ENCODE measurements at regions not wholly inside any gene's neighbourhood (a gene's known extent, or its start where the extent isn't known, plus 50 kb on each side); places are given as distances from the start of the nearest gene placed in this dataset.

DNA sequence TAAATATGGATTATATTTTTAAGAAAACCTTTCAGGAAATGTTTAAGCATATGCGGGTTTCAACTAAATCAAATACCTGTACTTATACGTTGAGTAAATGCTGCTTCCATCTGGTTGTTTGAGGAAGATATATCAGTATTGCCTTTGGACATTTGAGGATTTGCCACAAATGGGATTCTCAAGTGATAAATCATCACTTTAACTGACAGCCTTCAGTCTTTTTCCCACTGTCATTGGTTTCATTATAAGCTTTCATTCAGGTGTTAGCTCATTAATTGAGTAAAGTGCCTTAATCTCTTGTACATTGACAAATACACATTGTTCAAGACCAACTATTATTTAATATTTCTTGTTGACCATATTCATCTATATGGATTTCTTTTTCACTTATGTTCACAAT, 217.2 kb downstream of the EDEM1 start:
- Histone ChIP-seq H3K27ac (ENCODE audit: low read depth, low read length) (no peak overlapping the region), H3K27me3 (ENCODE audit: control insufficient read depth, insufficient read depth, low read length) (no peaks in the 10 kb centered on the region), H3K4me1 (ENCODE audit: control insufficient read depth, insufficient read depth, low read length) (no peaks in the 10 kb centered on the region), H3K4me3 (ENCODE audit: low read depth, low read length) (no peak overlapping the region), H3K36me3 (ENCODE audit: control insufficient read depth, insufficient read depth, low read length) (no peaks in the 10 kb centered on the region), H3K9me3 (ENCODE audit: control insufficient read depth, insufficient read depth, low read length) (no peaks in the 10 kb centered on the region)
- DNase-seq (ENCODE audit: low read depth in 4 of 6, low spot score in 6 of 6): no peak
- no CpG with 5 or more reads among the region's 2 CpGs for WGBS (ENCODE audit: insufficient coverage)

DNA sequence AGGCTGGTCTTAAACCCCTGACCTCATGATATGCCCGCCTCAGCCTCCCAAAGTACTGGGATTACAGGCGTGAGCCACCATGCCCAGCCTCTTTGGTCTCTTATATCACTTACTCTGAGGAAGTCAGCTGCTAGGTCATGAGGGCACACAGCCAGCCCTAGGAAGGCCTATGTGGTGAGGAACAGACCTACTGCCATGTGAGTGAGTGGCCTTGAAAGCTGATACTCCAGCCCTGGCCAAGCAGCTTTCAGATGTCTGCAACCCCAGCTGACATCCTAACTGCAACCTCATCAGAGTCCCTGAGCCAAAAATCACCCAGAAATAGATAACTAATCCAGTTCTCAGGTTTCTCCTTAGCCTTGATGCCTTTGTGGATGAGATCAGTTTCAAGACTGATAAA, 224.3 kb downstream of the EDEM1 start:
- no peaks in the 10 kb centered on the region for H3K4me1 ChIP-seq (ENCODE audit: control insufficient read depth, insufficient read depth, low read length)
- no peaks in the 10 kb centered on the region for H3K27me3 ChIP-seq (ENCODE audit: control insufficient read depth, insufficient read depth, low read length)
- no peak overlapping the region for H3K4me3 ChIP-seq (ENCODE audit: low read depth, low read length)
- 100% methylated on average over 1 of the region's 2 CpGs for WGBS (ENCODE audit: insufficient coverage)
- no peaks in the 10 kb centered on the region for H3K9me3 ChIP-seq (ENCODE audit: control insufficient read depth, insufficient read depth, low read length)
- H3K36me3 ChIP-seq (ENCODE audit: control insufficient read depth, insufficient read depth, low read length): no peaks in the 10 kb centered on the region
- H3K27ac ChIP-seq (ENCODE audit: low read depth, low read length): no peak overlapping the region
- no peak for DNase-seq (ENCODE audit: low read depth in 4 of 6, low spot score in 6 of 6)

DNA sequence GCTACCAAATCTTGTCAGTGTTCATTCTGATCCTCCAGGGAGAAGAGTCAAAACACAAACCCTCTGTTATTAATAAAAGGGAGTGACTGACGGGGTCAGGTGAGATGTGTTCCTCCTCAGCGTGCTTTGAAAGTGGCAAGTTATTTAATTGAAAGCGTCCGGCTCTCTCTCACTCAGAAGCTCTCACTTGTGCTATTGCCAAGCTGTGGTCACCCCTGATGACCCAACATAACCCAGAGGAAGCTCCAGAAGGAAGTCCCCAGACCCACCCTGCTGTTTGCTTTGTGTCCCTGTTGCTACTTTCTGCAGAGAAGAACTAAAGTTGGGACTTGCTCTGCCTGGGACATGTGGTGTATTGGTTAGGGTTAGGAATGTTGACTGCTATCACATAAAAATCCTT, 235.6 kb downstream of the EDEM1 start:
- H3K9me3 ChIP-seq (ENCODE audit: control insufficient read depth, insufficient read depth, low read length): no peaks in the 10 kb centered on the region
- no peak overlapping the region for H3K4me3 ChIP-seq (ENCODE audit: low read depth, low read length)
- no peak overlapping the region for H3K27ac ChIP-seq (ENCODE audit: low read depth, low read length)
- no peaks in the 10 kb centered on the region for H3K27me3 ChIP-seq (ENCODE audit: control insufficient read depth, insufficient read depth, low read length)
- H3K4me1 ChIP-seq (ENCODE audit: control insufficient read depth, insufficient read depth, low read length): peaks cover 16% of the 10 kb centered on the region
- no peaks in the 10 kb centered on the region for H3K36me3 ChIP-seq (ENCODE audit: control insufficient read depth, insufficient read depth, low read length)
- WGBS (ENCODE audit: insufficient coverage): 70% methylated on average over 2 of the region's 4 CpGs
- DNase-seq (ENCODE audit: low read depth in 4 of 6, low spot score in 6 of 6): no peak

DNA sequence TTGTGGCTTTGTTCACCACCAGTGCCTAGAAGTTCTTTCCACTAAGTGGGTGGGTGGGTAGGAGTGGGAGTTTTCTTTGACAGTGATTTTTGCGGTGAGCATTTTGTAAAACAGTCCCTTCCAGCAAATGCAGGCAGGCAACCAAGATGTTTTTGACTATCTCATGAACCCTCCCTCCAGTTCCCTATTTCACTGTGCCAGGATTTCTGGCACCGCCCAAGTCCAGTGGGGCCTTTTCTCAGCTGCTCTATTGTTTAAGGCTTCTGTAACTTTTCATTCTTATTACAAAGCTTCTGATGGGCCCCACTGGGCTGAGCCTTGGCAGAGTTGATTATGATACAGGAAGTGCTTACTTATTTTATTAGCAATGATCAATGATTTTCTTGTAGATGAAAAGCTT, 236.0 kb downstream of the EDEM1 start:
- 40% methylated on average over 1 of the region's 2 CpGs for WGBS (ENCODE audit: insufficient coverage)
- Histone ChIP-seq H3K36me3 (ENCODE audit: control insufficient read depth, insufficient read depth, low read length) (no peaks in the 10 kb centered on the region), H3K9me3 (ENCODE audit: control insufficient read depth, insufficient read depth, low read length) (no peaks in the 10 kb centered on the region), H3K4me1 (ENCODE audit: control insufficient read depth, insufficient read depth, low read length) (peaks cover 16% of the 10 kb centered on the region), H3K27ac (ENCODE audit: low read depth, low read length) (no peak overlapping the region), H3K27me3 (ENCODE audit: control insufficient read depth, insufficient read depth, low read length) (no peaks in the 10 kb centered on the region), H3K4me3 (ENCODE audit: low read depth, low read length) (no peak overlapping the region)
- peak in 1 of 6 donors; percentile 46 for DNase-seq (ENCODE audit: low read depth in 4 of 6, low spot score in 6 of 6)

DNA sequence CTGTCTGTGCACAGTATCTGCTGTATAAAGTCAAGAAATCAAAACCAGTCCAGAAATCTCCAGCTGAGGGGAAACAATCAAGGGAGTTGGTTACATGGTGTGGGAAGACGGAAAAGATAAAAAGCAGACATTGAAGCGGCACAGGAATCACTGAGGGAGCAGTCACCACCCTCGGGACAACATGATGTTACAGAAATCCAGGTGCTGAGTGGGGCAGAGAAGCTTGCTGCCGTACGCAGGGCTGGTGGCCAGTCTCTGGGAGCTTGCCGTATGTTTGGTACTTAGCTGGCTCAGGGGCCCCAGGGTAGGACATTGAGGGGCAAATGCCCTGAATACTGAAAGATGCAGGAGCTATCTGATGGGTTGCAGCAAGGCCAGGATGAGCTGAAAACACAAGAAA, 237.9 kb downstream of the EDEM1 start:
- Histone ChIP-seq H3K27me3 (ENCODE audit: control insufficient read depth, insufficient read depth, low read length) (no peaks in the 10 kb centered on the region), H3K27ac (ENCODE audit: low read depth, low read length) (no peak overlapping the region), H3K9me3 (ENCODE audit: control insufficient read depth, insufficient read depth, low read length) (no peaks in the 10 kb centered on the region), H3K36me3 (ENCODE audit: control insufficient read depth, insufficient read depth, low read length) (no peaks in the 10 kb centered on the region), H3K4me1 (ENCODE audit: control insufficient read depth, insufficient read depth, low read length) (peaks cover 16% of the 10 kb centered on the region), H3K4me3 (ENCODE audit: low read depth, low read length) (no peak overlapping the region)
- 77% methylated on average over 6 of the region's 6 CpGs for WGBS (ENCODE audit: insufficient coverage)
- no peak for DNase-seq (ENCODE audit: low read depth in 4 of 6, low spot score in 6 of 6)

DNA sequence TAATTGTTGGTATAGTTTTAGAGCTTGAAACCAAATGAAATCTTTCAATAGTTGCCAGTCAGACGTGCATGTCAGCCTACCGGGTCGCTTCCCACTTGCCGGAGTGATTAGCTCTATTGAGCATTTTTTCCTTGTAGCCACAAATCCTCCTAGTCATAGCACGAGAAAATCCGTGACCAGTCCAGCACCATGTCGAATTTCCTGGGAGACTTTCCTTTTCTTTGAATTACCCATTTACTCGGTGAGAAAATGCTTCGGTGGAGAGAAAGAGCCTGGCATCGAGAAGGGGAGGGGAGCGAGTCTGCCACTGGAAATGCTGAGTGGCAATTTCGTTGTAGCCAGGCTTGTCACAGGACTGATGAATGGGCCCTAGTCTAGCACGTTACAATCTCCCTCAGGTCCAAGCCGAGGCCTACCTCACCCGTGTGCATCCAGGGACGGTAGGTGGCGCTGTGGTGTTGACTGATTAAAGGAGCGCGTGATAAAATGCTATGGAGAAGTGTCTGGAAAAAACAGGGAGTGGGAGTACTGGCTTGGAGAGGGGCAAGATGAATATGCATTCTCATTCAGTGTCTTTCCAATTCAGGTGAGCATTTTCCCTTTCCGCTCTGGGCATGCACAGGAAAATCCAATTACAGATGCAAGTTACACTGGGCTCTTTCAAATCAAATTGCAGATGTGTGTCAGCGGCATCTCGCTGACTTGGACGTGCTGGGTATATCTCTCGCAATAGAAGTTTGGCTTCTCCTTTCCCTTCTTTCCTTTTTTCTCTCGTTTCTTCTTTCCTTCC, 238.8 kb downstream of the EDEM1 start:
- DNase-seq (ENCODE audit: low read depth in 4 of 6, low spot score in 6 of 6): peak; percentile 75 to 98 (median 86)
- H3K36me3 ChIP-seq (ENCODE audit: control insufficient read depth, insufficient read depth, low read length): no peaks in the 10 kb centered on the region
- 12% methylated on average over 18 of the region's 25 CpGs for WGBS (ENCODE audit: insufficient coverage)
- H3K27ac ChIP-seq (ENCODE audit: low read depth, low read length): no peak overlapping the region
- no peaks in the 10 kb centered on the region for H3K27me3 ChIP-seq (ENCODE audit: control insufficient read depth, insufficient read depth, low read length)
- H3K4me1 ChIP-seq (ENCODE audit: control insufficient read depth, insufficient read depth, low read length): peaks cover 16% of the 10 kb centered on the region
- no peak overlapping the region for H3K4me3 ChIP-seq (ENCODE audit: low read depth, low read length)
- H3K9me3 ChIP-seq (ENCODE audit: control insufficient read depth, insufficient read depth, low read length): no peaks in the 10 kb centered on the region

DNA sequence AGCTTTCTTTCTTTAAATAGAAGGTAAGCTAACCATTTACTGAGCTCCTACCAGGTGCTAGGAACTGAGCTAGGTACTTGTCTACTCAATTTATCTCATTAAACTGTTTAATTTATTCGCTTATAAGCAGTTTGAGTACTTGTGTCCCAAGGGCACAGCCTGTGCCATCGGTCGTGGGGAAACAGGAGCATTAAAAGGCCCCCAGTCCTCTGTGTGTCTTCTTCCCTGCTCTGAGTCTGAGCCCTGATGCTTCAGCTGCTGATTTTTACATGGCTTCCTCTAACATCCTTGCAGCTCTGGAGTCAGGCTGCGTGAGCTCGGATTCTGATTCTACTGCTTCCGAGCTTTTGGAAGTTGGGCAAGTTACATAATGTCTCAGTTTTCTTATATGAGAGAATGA, 239.5 kb downstream of the EDEM1 start:
- no peaks in the 10 kb centered on the region for H3K36me3 ChIP-seq (ENCODE audit: control insufficient read depth, insufficient read depth, low read length)
- H3K27me3 ChIP-seq (ENCODE audit: control insufficient read depth, insufficient read depth, low read length): no peaks in the 10 kb centered on the region
- H3K9me3 ChIP-seq (ENCODE audit: control insufficient read depth, insufficient read depth, low read length): no peaks in the 10 kb centered on the region
- H3K27ac ChIP-seq (ENCODE audit: low read depth, low read length): no peak overlapping the region
- DNase-seq (ENCODE audit: low read depth in 4 of 6, low spot score in 6 of 6): no peak
- H3K4me3 ChIP-seq (ENCODE audit: low read depth, low read length): no peak overlapping the region
- WGBS (ENCODE audit: insufficient coverage): 79% methylated on average over 3 of the region's 6 CpGs
- H3K4me1 ChIP-seq (ENCODE audit: control insufficient read depth, insufficient read depth, low read length): peaks cover 16% of the 10 kb centered on the region

DNA sequence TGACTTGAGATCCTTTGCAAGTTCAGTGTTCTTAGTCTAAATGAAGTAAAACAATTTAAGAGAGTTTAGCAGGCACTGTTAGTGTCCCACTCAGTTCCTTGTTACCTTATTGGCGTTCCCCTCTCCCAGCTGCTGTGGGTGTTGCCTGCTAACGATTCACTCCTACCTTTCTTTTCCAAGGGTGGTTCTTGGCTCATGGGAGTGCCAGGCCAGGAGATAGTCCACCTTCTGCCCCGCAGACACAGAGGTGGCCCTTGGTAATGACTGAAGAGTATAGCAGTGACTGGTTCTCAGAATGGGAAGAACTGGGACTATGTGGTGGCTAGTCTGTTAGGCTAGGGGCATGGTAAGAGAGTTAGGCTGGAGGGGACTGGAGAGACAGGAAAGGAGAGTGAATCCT, 240.4 kb downstream of the EDEM1 start:
- WGBS (ENCODE audit: insufficient coverage): 92% methylated on average over 2 of the region's 3 CpGs
- Histone ChIP-seq H3K4me3 (ENCODE audit: low read depth, low read length) (no peak overlapping the region), H3K27ac (ENCODE audit: low read depth, low read length) (no peak overlapping the region), H3K36me3 (ENCODE audit: control insufficient read depth, insufficient read depth, low read length) (no peaks in the 10 kb centered on the region), H3K4me1 (ENCODE audit: control insufficient read depth, insufficient read depth, low read length) (peaks cover 16% of the 10 kb centered on the region), H3K27me3 (ENCODE audit: control insufficient read depth, insufficient read depth, low read length) (no peaks in the 10 kb centered on the region), H3K9me3 (ENCODE audit: control insufficient read depth, insufficient read depth, low read length) (no peaks in the 10 kb centered on the region)
- no peak for DNase-seq (ENCODE audit: low read depth in 4 of 6, low spot score in 6 of 6)

DNA sequence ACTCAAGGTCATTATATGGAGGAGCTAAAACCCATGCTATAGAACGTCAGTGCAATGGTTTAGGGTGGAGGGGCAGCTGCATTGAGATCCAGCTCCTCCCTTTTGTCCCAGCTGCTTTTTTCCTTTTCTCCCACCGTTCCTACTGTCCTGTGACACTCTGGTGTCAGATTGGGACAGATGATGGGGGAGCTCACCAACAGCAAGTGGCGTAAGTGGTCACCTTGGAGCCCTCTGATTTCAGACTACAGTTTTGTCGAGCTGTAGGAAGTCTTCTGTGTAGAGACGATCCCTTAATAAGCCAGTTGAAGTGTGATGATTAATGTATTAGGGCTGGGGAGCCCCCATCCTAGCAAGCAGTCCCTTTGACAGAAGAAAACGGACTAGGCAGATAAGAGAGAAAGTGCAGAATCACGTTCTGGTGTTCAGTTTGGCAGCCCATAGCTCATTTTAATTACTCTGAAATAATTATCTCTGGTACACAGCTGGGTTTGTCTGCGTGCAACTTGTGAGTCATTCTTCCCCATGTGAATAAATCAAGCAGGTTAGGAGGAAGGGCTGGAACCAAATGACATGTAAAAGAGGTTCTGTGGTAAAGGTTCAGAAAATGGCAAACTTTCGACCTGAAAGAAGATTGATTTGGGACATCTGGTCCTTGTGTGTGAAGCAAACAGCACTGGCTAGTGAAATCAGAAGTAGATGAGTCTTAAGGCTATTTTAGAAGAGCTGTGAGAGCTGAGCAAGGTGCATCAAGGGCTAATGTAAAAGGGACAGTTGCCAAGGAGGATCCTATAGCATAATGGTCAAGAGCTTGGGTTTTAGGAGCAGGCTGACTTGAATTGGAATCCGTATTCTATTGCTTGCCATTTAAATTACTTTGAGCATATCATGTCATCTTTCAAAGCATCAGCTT, 241.4 kb downstream of the EDEM1 start:
- Histone ChIP-seq H3K27me3 (ENCODE audit: control insufficient read depth, insufficient read depth, low read length) (no peaks in the 10 kb centered on the region), H3K9me3 (ENCODE audit: control insufficient read depth, insufficient read depth, low read length) (no peaks in the 10 kb centered on the region), H3K36me3 (ENCODE audit: control insufficient read depth, insufficient read depth, low read length) (no peaks in the 10 kb centered on the region), H3K4me3 (ENCODE audit: low read depth, low read length) (no peak overlapping the region), H3K27ac (ENCODE audit: low read depth, low read length) (no peak overlapping the region), H3K4me1 (ENCODE audit: control insufficient read depth, insufficient read depth, low read length) (peaks cover 16% of the 10 kb centered on the region)
- WGBS (ENCODE audit: insufficient coverage): 57% methylated on average over 7 of the region's 10 CpGs
- peak in 2 of 6 donors; percentile 15 to 53 for DNase-seq (ENCODE audit: low read depth in 4 of 6, low spot score in 6 of 6)

DNA sequence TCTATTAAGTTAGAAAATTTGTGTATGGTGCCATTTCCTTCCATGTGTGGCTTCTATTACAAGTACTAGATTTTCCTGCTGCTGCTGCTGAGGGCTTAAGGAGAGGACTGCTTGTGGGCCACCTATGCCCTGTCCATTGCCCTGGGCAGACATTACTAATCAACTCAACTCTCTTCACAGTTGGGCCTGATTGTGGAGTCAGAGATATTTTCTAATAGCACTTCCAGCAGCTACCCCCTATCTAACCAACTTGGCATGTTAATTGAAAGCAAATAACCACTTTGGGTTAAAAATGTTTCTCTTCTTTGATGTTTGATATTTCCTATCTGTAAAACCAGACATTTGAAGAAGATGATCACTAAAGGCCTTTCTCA, 242.0 kb downstream of the EDEM1 start:
- H3K27me3 ChIP-seq (ENCODE audit: control insufficient read depth, insufficient read depth, low read length): no peaks in the 10 kb centered on the region
- H3K4me3 ChIP-seq (ENCODE audit: low read depth, low read length): no peak overlapping the region
- no peaks in the 10 kb centered on the region for H3K9me3 ChIP-seq (ENCODE audit: control insufficient read depth, insufficient read depth, low read length)
- H3K27ac ChIP-seq (ENCODE audit: low read depth, low read length): no peak overlapping the region
- no peak for DNase-seq (ENCODE audit: low read depth in 4 of 6, low spot score in 6 of 6)
- H3K4me1 ChIP-seq (ENCODE audit: control insufficient read depth, insufficient read depth, low read length): peaks cover 16% of the 10 kb centered on the region
- H3K36me3 ChIP-seq (ENCODE audit: control insufficient read depth, insufficient read depth, low read length): no peaks in the 10 kb centered on the region
